HG03558 (cell line): ENCODE measurements at regions not wholly inside any gene's neighbourhood (a gene's known extent, or its start where the extent isn't known, plus 50 kb on each side); places are given as distances from the start of the nearest gene placed in this dataset.
"Not testable (repeated sequence)": the region's sequence is repeated elsewhere in the genome, so short reads cannot be mapped to it uniquely, and the experiment has no call there.

Experiments used
- ATAC-seq: cut with Tn5 transposase; IDR thresholded peaks from one replicate; pipeline ENCODE4 v1.9.1; 2021; ENCODE audit warnings: moderate number of reproducible peaks; ENCODE audit not compliant: unreplicated experiment; ENCODE audit errors: extremely low read depth

DNA sequence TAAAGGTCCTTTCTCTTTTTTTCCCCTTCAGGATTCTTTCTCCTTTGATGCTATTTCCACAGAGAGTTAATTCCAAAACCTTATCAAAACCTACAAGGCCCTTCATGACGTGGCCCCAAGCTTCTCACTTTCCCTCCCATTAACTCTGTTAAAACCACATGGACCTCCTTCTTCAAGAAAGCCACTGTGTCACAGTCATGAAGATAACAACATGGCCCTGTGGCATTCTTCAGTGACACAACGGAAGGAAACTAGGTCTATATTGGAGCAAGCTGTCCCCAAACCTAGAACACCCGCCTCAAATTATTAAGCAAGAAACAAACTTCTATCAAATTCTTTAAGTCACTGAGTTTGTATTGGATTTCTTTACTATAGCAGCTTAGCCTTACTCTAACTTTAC lies 611.1 kb downstream of the NUF2 start:
- no peak for ATAC-seq

DNA sequence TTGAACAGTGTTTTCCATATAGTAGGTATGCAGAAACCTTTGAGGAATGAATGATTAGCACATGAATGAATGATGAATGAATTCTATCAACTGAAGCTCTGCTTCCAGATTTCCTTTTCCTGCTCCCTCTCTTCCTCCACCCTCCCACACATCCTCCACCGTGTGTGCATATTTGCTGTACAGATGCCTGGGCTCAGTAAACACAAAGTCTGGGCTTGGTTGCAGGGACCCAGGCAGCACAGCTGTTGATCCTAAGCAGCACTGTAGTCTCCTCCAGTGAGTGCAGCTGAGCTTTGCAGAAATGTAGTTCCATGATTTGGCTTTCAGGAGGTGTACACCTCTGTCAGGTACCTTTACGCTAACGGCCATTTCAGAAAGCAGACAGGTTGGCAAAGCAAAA lies 611.7 kb downstream of the NUF2 start:
- ATAC-seq = no peak

GRCh38 chr1:163935738-163936374 lies 614.1 kb downstream of the NUF2 start:
- no peak for ATAC-seq

- ATAC-seq = no peak
Observed at GRCh38 chr1:163959622-163960021, 599.4 kb upstream of the PBX1 start.

GRCh38 chr1:163970151-163970550 lies 588.8 kb upstream of the PBX1 start:
- ATAC-seq = no peak

DNA sequence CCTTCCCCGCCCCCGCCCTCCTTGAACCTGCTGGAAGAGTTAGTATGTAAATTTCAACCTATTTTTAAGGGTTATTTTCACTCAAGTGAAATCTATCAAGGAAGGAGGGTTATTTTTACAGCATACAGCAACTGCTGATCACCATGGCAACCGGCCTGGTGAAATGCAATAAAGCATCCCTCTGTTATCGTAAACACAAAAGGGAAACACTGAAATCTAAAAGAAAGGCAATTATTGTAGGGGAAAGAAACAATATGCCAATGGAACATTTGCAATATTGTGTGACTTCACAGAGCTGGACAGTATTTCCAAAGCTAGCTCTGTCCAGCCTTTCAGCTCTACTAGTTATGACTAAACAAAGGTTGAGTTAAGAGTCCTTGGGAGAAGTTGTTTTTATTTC lies 588.3 kb upstream of the PBX1 start:
- no peak for ATAC-seq

DNA sequence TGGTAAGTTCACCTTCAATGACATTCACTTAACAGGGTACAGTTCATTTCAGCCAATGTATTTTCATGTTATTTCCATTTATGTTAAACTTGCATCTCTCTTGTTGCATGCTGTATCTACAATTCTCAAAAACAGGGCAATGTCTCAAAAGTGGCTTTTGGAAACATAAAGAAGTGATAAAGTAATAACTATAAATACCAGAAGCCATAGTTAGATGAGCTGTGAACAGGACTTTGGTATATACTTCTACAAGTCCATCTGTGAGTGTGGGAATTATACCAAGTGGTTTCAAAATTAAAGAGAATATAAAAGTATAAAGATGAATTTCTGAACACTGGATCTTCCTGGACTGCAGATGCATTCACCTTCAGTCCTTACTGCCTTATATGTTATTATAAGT lies 585.4 kb upstream of the PBX1 start:
- no peak for ATAC-seq

GRCh38 chr1:163974120-163974519 lies 584.9 kb upstream of the PBX1 start:
- no peak for ATAC-seq

GRCh38 chr1:163980394-163980793 lies 578.6 kb upstream of the PBX1 start:
- no peak for ATAC-seq

GRCh38 chr1:163981500-163982030 lies 577.4 kb upstream of the PBX1 start:
- ATAC-seq = no peak

GRCh38 chr1:163983097-163983496 lies 575.9 kb upstream of the PBX1 start:
- ATAC-seq = no peak

- ATAC-seq = no peak
Observed at GRCh38 chr1:163985700-163986099, 573.3 kb upstream of the PBX1 start.

DNA sequence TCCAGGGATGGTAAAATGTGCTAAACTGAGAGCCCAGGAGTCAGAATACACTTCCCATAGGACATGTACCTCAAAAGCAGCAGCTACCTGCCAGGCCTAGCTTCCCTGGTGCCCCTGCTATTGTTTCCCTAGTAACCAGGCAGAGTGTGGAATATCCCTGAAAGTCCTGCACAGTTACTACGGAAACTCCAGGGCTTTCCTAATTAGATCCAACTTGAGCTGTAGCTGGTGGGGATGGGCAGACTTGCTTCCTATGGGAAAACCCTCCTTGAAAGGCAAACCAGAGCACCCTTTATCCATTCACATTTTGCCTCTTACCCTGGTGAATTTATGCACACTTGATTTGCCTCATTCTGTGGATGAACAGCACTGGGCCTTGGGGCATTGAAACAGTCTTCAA lies 559.9 kb upstream of the PBX1 start:
- no peak for ATAC-seq

GRCh38 chr1:164006186-164006585 lies 552.8 kb upstream of the PBX1 start:
- ATAC-seq = not testable (repeated sequence)

- no peak for ATAC-seq
Observed at GRCh38 chr1:164006621-164007020, 552.4 kb upstream of the PBX1 start.

DNA sequence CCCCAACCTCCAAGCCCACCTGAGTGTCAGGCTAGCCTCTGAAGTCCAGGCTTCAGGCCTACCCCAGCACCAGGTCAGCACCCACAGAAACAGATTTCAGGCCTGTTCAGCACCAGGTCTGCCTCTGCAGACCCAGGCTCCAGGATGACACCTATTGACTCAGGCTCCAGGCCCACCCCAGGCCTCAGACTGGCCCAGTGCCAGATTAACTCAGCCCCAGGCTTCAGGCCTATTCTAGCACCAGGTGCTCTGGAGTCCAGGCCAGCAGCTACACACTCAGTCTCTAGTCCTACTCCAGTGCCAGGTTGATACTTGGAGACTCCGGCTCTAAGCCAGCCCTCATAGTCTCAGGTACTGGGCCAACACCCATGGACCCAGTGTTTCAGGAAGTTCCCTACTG lies 541.7 kb upstream of the PBX1 start:
- no peak for ATAC-seq

DNA sequence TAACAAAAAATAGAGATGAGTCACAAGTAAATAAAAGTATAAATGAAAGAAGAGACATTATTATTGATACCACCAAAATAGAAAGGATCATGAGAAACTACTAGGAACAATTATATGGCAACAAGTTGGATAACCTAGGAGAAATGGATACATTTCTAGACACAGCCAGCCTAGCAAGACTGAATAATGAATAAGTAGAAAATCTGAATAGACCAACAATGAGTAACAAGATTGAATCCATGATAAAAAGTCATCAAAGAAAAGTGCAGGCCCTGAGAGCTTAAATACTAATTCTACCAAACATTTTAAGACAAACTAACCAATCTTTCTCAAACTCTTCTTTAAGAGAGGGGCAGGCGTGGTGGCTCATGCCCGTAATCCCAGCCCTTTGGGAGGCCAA lies 538.6 kb upstream of the PBX1 start:
- no peak for ATAC-seq

DNA sequence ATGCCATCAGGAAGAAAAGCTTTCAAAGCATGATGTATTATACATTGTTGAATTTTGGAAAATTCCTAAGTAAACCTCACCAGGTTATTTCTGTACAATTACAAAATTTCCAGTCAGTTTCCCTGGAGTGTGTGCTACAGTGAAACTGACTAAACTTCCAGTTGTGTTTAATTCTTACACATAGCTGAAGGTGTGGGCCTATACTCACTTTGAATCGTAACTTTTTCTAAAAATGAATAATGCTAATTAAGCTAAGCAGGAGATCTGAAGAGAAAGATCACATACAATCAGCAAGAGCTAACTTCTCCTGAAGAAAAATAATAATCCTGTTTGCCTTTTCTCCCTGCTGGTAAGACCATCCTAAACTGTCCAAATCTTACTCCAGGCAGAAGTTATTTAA lies 537.2 kb upstream of the PBX1 start:
- ATAC-seq = no peak

- ATAC-seq = no peak
Observed at GRCh38 chr1:164033782-164034181, 525.2 kb upstream of the PBX1 start.

DNA sequence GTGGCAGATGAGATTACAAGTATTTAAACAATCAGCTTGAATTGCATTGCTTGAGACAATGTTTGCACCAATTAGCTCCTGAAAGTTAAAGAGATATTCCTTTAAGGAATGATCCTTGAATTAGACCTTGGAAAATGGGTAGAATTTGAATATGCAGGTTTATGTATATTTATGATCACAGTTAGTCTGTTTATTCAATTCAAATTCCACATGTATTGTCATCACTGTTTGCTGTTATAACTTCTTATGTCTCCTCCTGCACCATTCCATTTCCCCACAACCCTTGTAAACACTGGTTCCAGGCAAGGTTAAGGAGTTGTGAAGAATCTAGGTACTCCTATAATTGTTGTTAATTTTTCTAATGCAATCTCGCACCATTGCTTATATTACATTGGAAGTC lies 518.2 kb upstream of the PBX1 start:
- ATAC-seq = no peak

DNA sequence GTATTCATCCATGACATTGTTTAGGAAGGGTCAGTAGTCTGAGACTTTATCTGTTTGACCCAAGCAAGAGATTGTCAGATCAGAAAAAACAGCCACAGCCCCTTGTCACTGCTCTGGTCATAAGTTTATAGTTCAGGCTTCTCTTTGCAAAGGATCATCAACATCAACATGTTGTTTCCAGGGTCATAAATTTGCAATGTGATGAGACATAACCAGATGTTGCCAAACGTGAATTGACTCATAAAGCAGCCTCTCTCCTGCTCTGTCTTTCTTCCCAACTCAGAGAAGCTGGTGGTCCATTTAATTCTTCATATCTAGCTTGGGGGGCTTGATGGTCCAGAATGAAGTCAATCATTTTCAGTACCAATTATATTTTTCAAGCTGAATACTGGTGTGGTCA lies 507.2 kb upstream of the PBX1 start:
- no peak for ATAC-seq

- ATAC-seq = no peak
Observed at GRCh38 chr1:164054331-164054730, 504.7 kb upstream of the PBX1 start.

DNA sequence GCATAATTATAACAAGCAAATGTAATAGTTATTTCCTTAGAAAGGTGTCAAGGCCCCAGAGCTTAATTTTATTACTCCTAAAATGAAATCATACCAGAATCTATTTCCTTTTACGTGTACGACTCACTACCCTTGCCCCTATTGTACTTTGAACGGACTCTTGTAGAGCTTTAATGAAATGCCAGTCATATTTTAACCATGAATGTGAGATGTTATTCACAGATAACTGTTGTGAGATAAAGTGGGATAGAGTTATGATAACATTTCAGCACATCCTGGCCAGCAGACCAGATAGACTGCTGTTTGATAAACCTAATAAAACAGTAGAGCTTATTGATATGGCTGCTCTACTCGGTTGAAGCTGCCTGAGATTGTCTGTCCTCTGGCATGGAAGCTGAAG lies 500.8 kb upstream of the PBX1 start:
- ATAC-seq = no peak
